ENCODE measurements at regions not wholly inside any gene's neighbourhood (a gene's known extent, or its start where the extent isn't known, plus 50 kb on each side); places are given as distances from the start of the nearest gene placed in this dataset.
"Not testable (repeated sequence)": the region's sequence is repeated elsewhere in the genome, so short reads cannot be mapped to it uniquely, and the experiment has no call there.

DNA sequence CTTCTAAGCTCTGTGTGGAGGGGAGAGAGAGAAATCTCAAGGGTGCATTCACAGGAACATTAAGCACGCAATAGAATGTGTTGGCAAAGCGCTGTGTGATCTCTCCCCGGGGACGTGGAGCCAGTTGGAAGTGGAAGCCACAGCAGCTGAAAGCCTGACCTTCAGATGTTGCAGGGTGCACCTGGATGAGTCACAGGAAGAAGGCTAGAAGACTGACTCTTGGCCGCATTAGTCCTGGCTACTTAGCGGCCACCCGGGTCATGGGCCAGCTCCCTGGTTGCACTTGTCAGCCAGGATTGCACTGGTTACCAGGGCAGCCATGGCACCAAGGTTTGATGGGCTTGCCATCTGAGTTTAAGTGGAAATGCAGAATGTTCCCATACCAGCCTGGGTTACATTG, 128.6 kb upstream of the ALDH3B2 start:
- H3K79me2 ChIP-seq (ENCODE audit: control insufficient read depth, insufficient read depth, low read length); DNase-seq (ENCODE audit: low read depth, low spot score); H3K36me3 ChIP-seq (ENCODE audit: control insufficient read depth in 2 of 2, extremely low read depth in 1 of 2, insufficient read depth in 2 of 2, low read length in 2 of 2); CTCF ChIA-PET; H4K20me1 ChIP-seq (replicated peaks; ENCODE audit: control insufficient read depth, extremely low read depth, insufficient read depth, low read length); intact Hi-C loops (cut with micrococcal nuclease); H3K27me3 ChIP-seq (ENCODE audit: control insufficient read depth in 2 of 2, insufficient read depth in 2 of 2, low read length in 2 of 2); H2AFZ ChIP-seq (ENCODE audit: low read depth, low read length); H3K9ac ChIP-seq (replicated peaks; ENCODE audit: extremely low read depth, insufficient read depth, low read length); H3K9me3 ChIP-seq (replicated peaks; ENCODE audit: control insufficient read depth, insufficient read depth, low read length); dilution Hi-C loops (cut with MboI; ENCODE audit: extremely low pct_ligation_motif_present, low sequenced_read_pairs); H3K27ac ChIP-seq (ENCODE audit: insufficient read depth, low read depth, low read length); BruUV-seq (replicated peaks); FAIRE-seq; H3K9me1 ChIP-seq (replicated peaks; ENCODE audit: control insufficient read depth, extremely low read depth, insufficient read depth, low read length); H3K4me1 ChIP-seq (ENCODE audit: control insufficient read depth, extremely low read depth, insufficient read depth, low read length); H3K4me3 ChIP-seq (replicated peaks in 1 of 3; ENCODE audit: insufficient read depth in 1 of 3, low read depth in 1 of 3, low read length in 3 of 3); POLR2A ChIA-PET; H3K4me2 ChIP-seq (ENCODE audit: insufficient read depth, low read length): not testable (repeated sequence)

DNA sequence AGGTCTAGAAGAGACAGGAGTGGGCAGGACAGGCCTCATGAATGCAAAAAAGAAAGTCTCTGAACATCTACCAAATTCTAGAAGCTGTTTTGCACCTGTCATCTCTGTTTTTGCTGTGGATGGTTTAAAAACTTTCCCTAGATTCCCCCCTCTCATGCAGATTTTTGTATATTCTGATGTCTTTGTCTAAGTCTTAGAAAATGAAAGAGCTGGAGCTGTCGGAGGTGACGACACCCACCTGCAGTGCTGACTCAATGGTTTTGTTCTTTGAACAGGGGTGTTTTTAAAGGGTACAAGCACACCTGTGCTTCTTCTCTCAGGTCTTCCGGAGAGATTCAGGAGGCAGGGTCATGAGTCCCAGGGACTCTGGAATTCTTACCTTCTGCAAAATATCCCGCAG, 128.2 kb upstream of the ALDH3B2 start:
- H2AFZ ChIP-seq (ENCODE audit: low read depth, low read length); H3K9me3 ChIP-seq (replicated peaks; ENCODE audit: control insufficient read depth, insufficient read depth, low read length); H3K4me1 ChIP-seq (ENCODE audit: control insufficient read depth, extremely low read depth, insufficient read depth, low read length); BruUV-seq (replicated peaks); CTCF ChIA-PET; H3K27me3 ChIP-seq (ENCODE audit: control insufficient read depth in 2 of 2, insufficient read depth in 2 of 2, low read length in 2 of 2); H3K79me2 ChIP-seq (ENCODE audit: control insufficient read depth, insufficient read depth, low read length); intact Hi-C loops (cut with micrococcal nuclease); H3K4me3 ChIP-seq (replicated peaks in 1 of 3; ENCODE audit: insufficient read depth in 1 of 3, low read depth in 1 of 3, low read length in 3 of 3); dilution Hi-C loops (cut with MboI; ENCODE audit: extremely low pct_ligation_motif_present, low sequenced_read_pairs); H4K20me1 ChIP-seq (replicated peaks; ENCODE audit: control insufficient read depth, extremely low read depth, insufficient read depth, low read length); H3K27ac ChIP-seq (ENCODE audit: insufficient read depth, low read depth, low read length); FAIRE-seq; POLR2A ChIA-PET; DNase-seq (ENCODE audit: low read depth, low spot score); H3K9me1 ChIP-seq (replicated peaks; ENCODE audit: control insufficient read depth, extremely low read depth, insufficient read depth, low read length); H3K36me3 ChIP-seq (ENCODE audit: control insufficient read depth in 2 of 2, extremely low read depth in 1 of 2, insufficient read depth in 2 of 2, low read length in 2 of 2); H3K4me2 ChIP-seq (ENCODE audit: insufficient read depth, low read length); H3K9ac ChIP-seq (replicated peaks; ENCODE audit: extremely low read depth, insufficient read depth, low read length): not testable (repeated sequence)

DNA sequence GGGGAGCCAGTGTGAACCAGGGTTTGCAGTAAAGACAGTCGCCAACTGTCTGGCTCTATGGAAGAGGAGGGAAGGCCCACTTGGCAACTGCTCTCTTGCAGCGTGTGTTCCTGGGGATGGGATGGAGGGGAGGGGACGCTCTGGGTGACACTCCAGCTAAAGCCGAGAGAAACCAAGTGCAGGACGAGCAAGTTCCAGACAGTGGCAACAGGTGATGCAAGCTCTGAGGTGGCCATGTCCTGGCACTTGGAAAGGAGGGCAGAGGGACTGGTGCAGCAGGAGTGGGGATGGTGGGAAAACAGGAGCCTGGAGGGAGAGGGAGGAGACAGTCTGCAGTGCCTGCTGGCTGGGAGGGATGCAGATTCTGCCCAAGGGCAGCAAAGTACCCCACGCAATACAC, 127.0 kb upstream of the ALDH3B2 start:
- BruUV-seq (replicated peaks); intact Hi-C loops (cut with micrococcal nuclease); FAIRE-seq: not testable (repeated sequence)

DNA sequence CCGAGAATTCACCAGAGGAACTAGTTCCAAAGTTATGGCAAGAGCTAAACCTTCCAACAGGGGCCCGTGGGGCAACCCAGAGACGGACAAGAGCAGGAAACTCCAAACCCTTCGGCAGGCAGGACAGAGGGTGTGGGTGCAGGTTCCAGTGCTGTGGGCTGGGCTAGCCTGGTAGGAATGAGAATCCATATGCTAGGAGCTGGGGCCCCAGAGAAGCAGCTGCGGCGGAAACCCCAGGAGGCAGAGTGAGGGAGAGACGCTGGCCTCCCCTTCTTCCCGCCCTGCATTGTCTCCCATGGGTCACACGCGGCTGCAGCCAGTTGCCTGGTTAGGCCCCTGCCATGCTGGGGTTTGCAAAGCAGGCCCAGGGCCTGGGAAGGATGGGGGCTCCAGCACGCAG, 126.2 kb upstream of the ALDH3B2 start:
- H3K4me1 ChIP-seq (ENCODE audit: control insufficient read depth, extremely low read depth, insufficient read depth, low read length); CTCF ChIA-PET; H3K4me2 ChIP-seq (ENCODE audit: insufficient read depth, low read length); H3K79me2 ChIP-seq (ENCODE audit: control insufficient read depth, insufficient read depth, low read length); DNase-seq (ENCODE audit: low read depth, low spot score); H3K9ac ChIP-seq (replicated peaks; ENCODE audit: extremely low read depth, insufficient read depth, low read length); H3K36me3 ChIP-seq (ENCODE audit: control insufficient read depth in 2 of 2, extremely low read depth in 1 of 2, insufficient read depth in 2 of 2, low read length in 2 of 2); H3K9me1 ChIP-seq (replicated peaks; ENCODE audit: control insufficient read depth, extremely low read depth, insufficient read depth, low read length); intact Hi-C loops (cut with micrococcal nuclease); H3K9me3 ChIP-seq (replicated peaks; ENCODE audit: control insufficient read depth, insufficient read depth, low read length); BruUV-seq (replicated peaks); H3K27ac ChIP-seq (ENCODE audit: insufficient read depth, low read depth, low read length); FAIRE-seq; H3K27me3 ChIP-seq (ENCODE audit: control insufficient read depth in 2 of 2, insufficient read depth in 2 of 2, low read length in 2 of 2); H3K4me3 ChIP-seq (replicated peaks in 1 of 3; ENCODE audit: insufficient read depth in 1 of 3, low read depth in 1 of 3, low read length in 3 of 3); H2AFZ ChIP-seq (ENCODE audit: low read depth, low read length); H4K20me1 ChIP-seq (replicated peaks; ENCODE audit: control insufficient read depth, extremely low read depth, insufficient read depth, low read length); POLR2A ChIA-PET; dilution Hi-C loops (cut with MboI; ENCODE audit: extremely low pct_ligation_motif_present, low sequenced_read_pairs): not testable (repeated sequence)

More for the DNA sequence above, 127.0 kb upstream of the ALDH3B2 start:
- DNase-seq (ENCODE audit: low read depth, low spot score); H3K4me1 ChIP-seq (ENCODE audit: control insufficient read depth, extremely low read depth, insufficient read depth, low read length); H3K9me3 ChIP-seq (replicated peaks; ENCODE audit: control insufficient read depth, insufficient read depth, low read length); H2AFZ ChIP-seq (ENCODE audit: low read depth, low read length); H3K4me3 ChIP-seq (replicated peaks in 1 of 3; ENCODE audit: insufficient read depth in 1 of 3, low read depth in 1 of 3, low read length in 3 of 3); H3K79me2 ChIP-seq (ENCODE audit: control insufficient read depth, insufficient read depth, low read length); H3K9me1 ChIP-seq (replicated peaks; ENCODE audit: control insufficient read depth, extremely low read depth, insufficient read depth, low read length); POLR2A ChIA-PET; dilution Hi-C loops (cut with MboI; ENCODE audit: extremely low pct_ligation_motif_present, low sequenced_read_pairs); H3K27ac ChIP-seq (ENCODE audit: insufficient read depth, low read depth, low read length); H3K27me3 ChIP-seq (ENCODE audit: control insufficient read depth in 2 of 2, insufficient read depth in 2 of 2, low read length in 2 of 2); H4K20me1 ChIP-seq (replicated peaks; ENCODE audit: control insufficient read depth, extremely low read depth, insufficient read depth, low read length); H3K36me3 ChIP-seq (ENCODE audit: control insufficient read depth in 2 of 2, extremely low read depth in 1 of 2, insufficient read depth in 2 of 2, low read length in 2 of 2); H3K4me2 ChIP-seq (ENCODE audit: insufficient read depth, low read length); CTCF ChIA-PET; H3K9ac ChIP-seq (replicated peaks; ENCODE audit: extremely low read depth, insufficient read depth, low read length): not testable (repeated sequence)
